ENCODE measurements at regions not wholly inside any gene's neighbourhood (a gene's known extent, or its start where the extent isn't known, plus 50 kb on each side); places are given as distances from the start of the nearest gene placed in this dataset.

DNA sequence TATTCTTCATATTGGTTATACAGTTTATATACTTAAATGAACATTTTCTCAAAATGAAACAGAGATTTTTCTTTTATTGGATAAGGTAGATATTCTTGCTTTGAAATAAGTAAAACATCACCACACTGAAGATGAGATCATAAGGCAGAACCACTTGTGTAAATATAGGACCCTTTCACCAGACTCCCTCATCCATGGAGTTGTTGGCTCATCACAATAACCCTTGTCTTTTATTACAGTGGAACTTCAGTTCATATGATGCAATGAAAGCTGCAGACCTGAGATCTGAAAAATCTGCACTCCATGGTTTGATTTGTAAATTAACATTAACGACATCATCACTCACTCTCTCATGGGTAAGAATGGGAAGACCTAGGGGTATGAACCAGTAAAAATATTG is 51.9 kb upstream of the DBX2 start:
- DNase-seq = no peak

DNA sequence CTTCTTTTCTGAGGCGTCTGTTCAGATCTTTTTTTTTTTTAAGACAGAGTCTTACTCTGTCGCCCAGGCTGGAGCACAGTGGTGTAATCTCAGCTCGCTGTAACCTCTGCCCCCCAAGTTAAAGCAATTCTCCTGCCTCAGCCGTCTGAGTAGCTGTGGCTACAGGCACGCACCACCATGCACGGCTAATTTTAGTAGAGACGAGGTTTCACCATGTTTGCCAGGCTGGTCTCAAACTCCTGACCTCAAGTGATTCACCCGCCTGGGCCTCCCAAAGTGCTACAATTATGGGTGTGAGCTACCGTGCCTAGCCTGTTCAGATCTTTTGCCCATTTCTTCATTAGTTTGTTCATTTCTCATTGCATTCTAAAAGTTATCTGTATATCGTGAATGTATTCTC is 55.1 kb upstream of the DBX2 start:
- DNase-seq = no peak

DNA sequence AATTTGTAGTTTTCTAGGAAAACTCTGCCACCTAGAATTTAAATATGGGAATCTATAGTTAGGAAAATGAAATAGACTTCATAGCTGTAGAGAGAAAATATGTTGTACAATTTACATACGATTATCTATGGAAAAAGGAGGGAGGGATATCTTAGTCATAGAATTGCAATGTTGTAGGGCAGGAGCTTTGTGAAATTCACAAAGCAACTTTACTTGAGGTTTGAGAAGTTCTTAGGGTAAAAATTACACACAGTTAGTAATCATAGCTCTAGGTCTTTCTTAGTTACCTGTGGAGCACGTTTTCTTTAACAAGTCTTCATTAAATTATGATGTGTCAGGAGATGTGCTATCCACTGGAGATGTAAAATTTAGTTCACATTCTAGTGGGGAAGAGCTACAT is 61.4 kb upstream of the DBX2 start:
- no peak for DNase-seq

DNA sequence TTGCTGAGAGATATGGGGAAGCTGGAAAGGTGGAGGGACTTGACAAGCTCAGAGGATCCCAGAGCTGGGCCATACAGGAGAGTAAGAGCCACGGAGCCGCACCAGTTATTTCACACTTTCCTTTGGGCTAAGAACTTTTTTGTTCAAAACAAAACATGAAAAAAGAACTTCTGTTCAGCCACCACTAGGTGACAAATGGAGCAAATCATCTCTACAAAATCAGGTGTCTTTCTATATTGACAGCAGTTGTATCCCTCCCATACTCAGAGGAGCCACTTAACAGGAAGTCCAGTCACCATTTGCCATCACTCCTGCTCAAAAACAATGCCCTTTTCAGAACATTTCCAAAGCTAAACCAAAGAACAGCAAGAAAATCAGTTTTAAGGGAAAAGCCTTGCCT is 70.3 kb upstream of the DBX2 start:
- DNase-seq = no peak

DNA sequence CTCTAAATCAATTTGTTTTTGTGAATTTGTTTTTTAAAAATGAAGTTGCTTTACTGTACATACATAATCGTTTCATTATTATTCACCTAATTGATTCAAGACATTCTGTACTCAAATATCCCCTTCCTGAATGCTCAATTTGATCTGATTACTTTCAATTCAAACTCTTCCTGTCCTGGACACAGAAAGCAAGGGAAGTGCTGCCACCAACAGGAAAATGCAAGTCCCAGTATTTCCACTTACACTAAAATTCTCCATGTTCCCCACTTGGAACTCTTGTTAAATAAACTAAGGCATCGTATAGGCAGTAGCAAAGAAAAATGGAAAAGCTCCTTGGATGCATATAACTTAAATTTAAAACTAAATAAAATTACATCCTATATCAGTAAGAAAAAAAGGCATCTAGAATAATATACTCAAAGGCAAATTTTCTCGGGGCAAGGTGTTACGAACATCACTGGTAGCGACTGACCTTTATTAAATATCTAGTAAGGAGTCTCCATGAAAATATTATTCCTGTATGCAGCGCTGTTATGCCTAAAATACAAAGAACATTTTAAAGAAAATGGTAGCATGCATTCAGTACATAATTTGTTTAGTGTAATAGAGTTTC is 72.0 kb upstream of the DBX2 start:
- peak; percentile 8 for DNase-seq

DNA sequence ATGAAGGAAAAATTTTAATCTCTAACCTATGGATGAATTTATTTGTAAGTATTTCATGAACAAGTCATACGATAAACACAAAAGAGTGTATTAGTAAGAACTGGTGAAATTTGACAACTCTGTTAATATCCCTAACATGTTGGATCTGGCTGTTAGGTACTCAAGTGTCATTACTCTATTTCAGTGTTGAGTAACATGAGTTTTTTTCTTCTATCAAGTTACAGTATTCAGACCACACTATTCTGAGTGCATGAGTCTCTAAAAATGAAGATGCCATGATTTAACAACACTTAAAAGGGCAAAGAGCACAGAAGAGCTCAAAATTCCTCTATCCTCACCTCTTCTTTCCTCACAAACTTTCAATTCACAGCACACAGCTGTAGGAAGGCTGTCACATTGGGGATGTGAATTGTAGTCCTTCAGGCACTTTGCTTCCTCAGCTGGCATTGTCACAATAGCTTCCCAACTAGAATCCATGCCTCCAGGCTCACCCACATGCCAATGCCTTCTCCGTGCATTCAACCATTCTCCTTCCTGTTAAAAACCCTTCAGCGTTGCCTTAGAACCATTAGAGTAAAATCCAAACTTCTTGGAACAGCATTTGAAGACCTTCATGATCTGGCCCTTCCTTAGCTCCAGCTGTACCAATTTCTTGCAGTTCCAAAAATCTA is 73.7 kb upstream of the DBX2 start:
- no peak for DNase-seq

DNA sequence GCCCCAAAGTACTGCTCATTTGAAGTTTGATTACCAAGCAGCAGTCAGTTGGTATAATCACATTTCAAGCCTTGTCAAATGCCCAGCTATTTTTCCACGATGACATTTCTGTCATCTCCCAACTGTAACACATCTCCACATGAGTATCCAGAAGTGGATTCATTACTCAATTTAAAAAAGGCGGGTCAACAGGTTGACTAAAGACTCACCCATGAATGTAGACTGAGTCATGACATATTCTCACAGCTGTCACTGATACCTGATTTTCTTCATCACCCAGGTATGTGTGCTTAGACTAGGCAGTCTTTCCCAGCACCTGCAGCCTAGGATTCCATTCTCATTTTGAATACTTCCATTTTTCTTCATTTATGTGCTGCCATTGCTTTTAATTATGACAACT is 75.1 kb upstream of the DBX2 start:
- DNase-seq = no peak

DNA sequence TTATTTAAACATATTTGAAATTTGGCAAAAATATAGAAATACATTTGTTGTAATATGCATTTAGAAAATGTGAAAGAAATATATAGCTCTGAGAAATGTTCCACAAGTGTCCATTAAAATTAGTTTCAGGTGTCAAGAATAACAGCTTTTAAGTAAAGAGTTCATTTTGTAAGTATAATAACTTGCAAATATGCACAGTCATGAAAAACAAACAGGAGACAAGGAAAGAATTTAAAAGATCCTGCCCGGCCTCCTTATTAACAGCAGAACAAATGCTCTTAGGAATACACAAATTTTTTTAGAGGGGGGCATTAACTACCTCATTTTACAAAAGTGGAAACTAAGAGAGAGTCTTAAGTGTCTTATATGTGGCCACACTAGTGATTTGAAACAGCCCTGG is 77.7 kb upstream of the DBX2 start:
- no peak for DNase-seq

DNA sequence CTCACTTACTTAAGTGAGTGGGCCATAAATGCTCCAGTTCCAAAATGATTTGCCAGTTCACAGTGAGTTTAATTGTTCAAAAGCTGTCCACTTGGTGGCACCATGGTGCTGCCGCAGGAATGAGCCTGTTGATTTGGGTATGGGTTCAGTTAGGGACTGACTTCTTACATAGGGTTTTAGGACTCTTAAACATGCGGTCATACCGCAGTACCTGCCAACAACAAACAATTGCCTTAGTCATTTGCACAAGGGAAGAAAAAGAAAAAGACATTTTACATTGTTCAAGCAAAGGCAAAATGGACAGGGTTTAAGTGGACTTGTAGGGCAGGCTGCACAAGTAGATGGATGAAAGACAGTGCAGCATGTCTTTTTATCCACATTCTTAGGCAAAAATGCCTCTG is 80.0 kb upstream of the DBX2 start:
- peak; percentile 51 for DNase-seq

DNA sequence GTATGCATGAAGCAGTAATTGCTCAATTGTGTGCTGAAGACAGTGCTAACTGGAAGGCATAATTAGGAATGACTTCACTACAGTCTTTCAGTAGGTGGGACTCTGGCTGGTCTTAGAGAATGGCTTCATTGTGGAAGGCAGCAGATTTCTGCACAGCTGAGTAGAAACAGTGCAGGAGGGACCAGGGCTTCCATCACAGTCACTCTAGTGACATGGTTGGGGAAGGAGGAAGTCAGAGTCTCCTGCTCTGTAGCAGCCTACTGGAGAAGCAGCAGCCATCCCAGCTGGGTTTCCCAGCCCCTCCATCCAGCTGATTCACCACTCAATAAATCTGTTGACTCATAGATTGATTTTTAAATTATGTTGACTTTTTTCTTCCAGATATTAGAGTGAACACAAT is 80.6 kb upstream of the DBX2 start:
- no peak for DNase-seq

DNA sequence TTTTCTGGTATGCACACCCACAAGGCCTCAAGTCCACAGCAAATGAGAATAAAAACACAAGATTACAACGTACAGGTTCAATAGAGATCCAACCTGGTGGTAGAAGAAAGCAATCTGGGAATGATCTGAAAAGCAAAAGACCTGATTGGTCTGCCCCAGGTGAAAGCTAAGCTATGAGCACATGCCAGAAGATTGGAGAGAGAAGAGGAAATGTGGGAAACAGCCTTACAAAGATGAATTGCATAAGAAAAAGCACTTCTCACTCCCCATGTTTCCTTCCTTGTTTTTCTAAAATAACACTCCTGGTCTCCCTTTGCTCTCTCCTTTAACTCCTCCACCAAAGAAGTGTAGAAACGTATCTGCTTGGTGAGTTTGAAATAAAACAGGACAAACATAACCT is 77.3 kb upstream of the ANO6 start:
- no peak for DNase-seq

DNA sequence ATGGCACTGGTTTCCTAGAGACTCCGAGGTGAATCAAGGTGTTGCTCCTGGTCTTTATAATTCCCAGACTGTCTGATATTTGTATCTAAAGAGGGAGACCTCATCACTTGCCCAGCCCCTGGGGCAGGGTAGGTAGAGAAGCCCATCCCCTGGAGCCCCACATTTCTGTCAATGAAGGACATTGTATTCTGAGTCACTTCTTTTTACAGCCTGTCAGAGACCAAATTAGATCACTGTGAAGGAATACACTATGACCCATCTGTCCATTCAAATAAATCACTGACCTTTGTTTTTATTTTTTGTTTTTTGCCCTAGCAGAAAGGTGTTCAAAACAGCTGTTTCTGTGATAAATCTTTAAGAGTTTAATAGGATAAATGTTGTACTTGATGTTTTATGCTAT is 67.9 kb upstream of the ANO6 start:
- DNase-seq = no peak

DNA sequence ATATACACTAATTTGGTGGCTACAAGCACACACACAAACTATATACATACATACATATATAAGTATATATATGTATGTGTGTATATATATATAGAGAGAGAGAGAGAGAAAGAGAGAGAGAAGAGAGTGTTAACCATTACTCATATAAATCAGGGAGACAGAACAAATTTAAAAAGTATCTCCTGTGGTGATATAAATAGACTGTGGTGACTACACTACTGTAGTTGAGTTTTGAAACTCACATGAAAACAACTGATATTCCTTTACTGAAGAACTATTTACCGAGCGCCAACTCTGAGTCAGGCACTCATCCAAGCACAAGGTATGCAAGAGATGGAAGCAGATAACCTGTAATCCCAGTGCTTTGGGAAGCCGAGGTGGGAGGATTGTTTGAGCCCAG is 67.3 kb upstream of the ANO6 start:
- no peak for DNase-seq

DNA sequence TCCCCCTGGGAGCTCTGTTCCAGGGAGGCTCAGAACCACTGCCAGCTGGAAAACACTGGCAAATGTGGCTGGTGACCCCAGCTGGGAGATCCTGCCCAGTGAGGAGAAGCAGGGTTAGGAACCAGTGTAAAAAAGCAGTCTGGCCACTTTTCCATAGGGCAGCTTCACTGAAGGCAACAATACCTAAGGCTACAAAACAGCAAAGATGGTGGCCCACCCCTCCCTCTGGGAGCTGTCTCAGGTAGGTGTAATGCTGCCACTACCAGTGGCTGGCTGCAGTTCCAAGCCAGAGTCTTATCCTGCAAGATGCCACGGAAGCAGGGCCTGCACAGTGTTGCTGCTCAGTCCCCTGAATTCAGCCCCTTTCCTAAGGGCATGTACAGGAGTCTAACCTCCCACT is 50.6 kb upstream of the ANO6 start:
- no peak for DNase-seq

DNA sequence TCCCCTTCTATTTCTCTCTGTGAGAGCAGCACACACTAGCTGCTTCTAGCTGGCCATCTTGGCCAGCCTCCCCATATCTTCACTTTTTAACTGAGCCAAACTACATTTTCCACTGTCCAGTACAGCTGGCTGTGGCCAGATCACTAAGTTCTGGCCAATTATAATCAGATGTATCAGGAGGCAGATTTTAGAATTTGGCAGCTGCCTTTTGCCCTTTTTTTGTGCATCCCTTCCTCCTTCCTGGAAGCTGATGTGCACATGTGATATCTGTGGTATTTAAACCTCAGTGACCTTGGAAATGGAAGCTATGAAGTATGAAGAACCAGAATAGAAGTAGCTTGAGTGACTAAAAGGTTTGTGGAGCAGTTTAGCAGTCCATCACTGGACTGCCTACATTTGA is 49.8 kb upstream of the ANO6 start:
- no peak for DNase-seq
